ENCODE measurements at regions not wholly inside any gene's neighbourhood (a gene's known extent, or its start where the extent isn't known, plus 50 kb on each side); places are given as distances from the start of the nearest gene placed in this dataset.
"Not testable (repeated sequence)": the region's sequence is repeated elsewhere in the genome, so short reads cannot be mapped to it uniquely, and the experiment has no call there.

GRCh38 chr12:127503246-127503645 lies 763.7 kb upstream of the TMEM132C start (continued):
- TF ChIP-seq ZNF114 (CRISPR knock-in tag; IDR thresholded peaks at IDR 0.05): no peak

GRCh38 chr12:127503996-127504395 lies 763.0 kb upstream of the TMEM132C start:
- not testable (repeated sequence) for H3K27ac Mint-ChIP-seq; H3K4me1 Mint-ChIP-seq; H3K27me3 Mint-ChIP-seq (ENCODE audit: insufficient read depth, low read depth, poor library complexity); H3K27me3 ChIP-seq (ENCODE audit: insufficient read depth); H3K9me2 ChIP-seq (ENCODE audit: insufficient read depth); H3K4me1 ChIP-seq (ENCODE audit: insufficient read depth); H4K20me1 ChIP-seq (replicated peaks; ENCODE audit: insufficient read depth); H3K4me3 ChIP-seq; H3K4me2 ChIP-seq; H3K79me2 ChIP-seq (replicated peaks; ENCODE audit: insufficient read depth); DNase-seq (ENCODE audit: low spot score); H3F3A ChIP-seq (replicated peaks; ENCODE audit: low read depth); ATAC-seq; H3K36me3 ChIP-seq (ENCODE audit: insufficient read depth); H3K4me3 Mint-ChIP-seq; H3K27ac ChIP-seq (ENCODE audit: low read depth); H2AFZ ChIP-seq
- H3K36me3 Mint-ChIP-seq (ENCODE audit: low read depth): peaks cover 57% of the 10 kb centered on the region
- peaks cover 99% of the 10 kb centered on the region for H3K9me3 Mint-ChIP-seq

- Histone ChIP-seq H2AFZ (no peak overlapping the region), H3K4me1 (ENCODE audit: insufficient read depth) (no peaks in the 10 kb centered on the region; the same call in 1 of the 2 replicates), H3K27ac (ENCODE audit: low read depth) (no peak overlapping the region), H3K36me3 (ENCODE audit: insufficient read depth) (no peaks in the 10 kb centered on the region), H3F3A (replicated peaks; ENCODE audit: low read depth) (no peaks in the 10 kb centered on the region), H3K4me2 (no peak overlapping the region), H3K9me2 (ENCODE audit: insufficient read depth) (no peaks in the 10 kb centered on the region), H3K27me3 (ENCODE audit: insufficient read depth) (no peaks in the 10 kb centered on the region), H3K4me3 (no peak overlapping the region), H3K79me2 (replicated peaks; ENCODE audit: insufficient read depth) (no peaks in the 10 kb centered on the region), H4K20me1 (replicated peaks; ENCODE audit: insufficient read depth) (no peaks in the 10 kb centered on the region)
- DNase-seq (ENCODE audit: low spot score): no peak
- TF ChIP-seq ZNF114 (CRISPR knock-in tag; IDR thresholded peaks at IDR 0.05) (no peak), NANOG (IDR thresholded peaks at IDR 0.05; ENCODE audit: borderline replicate concordance) (no peak), EZH2 (IDR thresholded peaks at IDR 0.05; ENCODE audit: low read depth, unreplicated experiment) (no peak), JUNB (IDR thresholded peaks at IDR 0.05; ENCODE audit: unreplicated experiment) (no peak), STAT1 (IDR thresholded peaks at IDR 0.05; ENCODE audit: unreplicated experiment) (no peak)
- Mint-ChIP-seq H3K27me3 (ENCODE audit: insufficient read depth, low read depth, poor library complexity) (peaks cover 3% of the 10 kb centered on the region), H3K4me1 (no peaks in the 10 kb centered on the region), H3K27ac (no peak overlapping the region), H3K4me3 (no peak overlapping the region), H3K9me3 (peaks cover 99% of the 10 kb centered on the region), H3K36me3 (ENCODE audit: low read depth) (peaks cover 60% of the 10 kb centered on the region)
- no peak for ATAC-seq
These were observed 762.1 kb upstream of the TMEM132C start for GRCh38 chr12:127504874-127505273.

DNA sequence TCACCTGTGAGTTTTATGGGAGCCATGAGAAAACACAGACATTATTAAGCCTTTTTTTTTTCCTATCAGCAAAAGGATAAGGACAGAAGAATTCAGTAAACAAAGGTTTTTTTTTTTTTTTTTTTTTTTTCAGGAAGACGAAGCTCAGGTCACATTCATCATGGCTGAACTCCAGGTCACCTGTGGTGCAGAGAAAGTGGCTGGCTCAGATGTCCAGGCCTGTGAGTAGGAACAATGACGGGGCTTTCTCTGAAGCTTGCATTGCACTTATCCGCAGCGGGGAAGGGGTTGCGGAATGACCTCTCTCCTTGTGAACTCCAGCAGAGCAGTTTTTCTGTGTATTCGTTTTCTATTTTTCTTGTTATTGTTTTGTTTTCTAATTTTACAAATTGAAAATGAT lies 759.6 kb upstream of the TMEM132C start:
- H3K36me3 ChIP-seq (ENCODE audit: insufficient read depth): no peaks in the 10 kb centered on the region
- no peak overlapping the region for H2AFZ ChIP-seq
- no peaks in the 10 kb centered on the region for H3F3A ChIP-seq (replicated peaks; ENCODE audit: low read depth)
- peaks cover 97% of the 10 kb centered on the region for H3K9me3 Mint-ChIP-seq
- H4K20me1 ChIP-seq (replicated peaks; ENCODE audit: insufficient read depth): no peaks in the 10 kb centered on the region
- no peaks in the 10 kb centered on the region for H3K27me3 ChIP-seq (ENCODE audit: insufficient read depth)
- H3K36me3 Mint-ChIP-seq (ENCODE audit: low read depth): peaks cover 49% of the 10 kb centered on the region
- no peak overlapping the region for H3K4me2 ChIP-seq
- no peak for ATAC-seq
- H3K4me3 Mint-ChIP-seq: no peak overlapping the region
- H3K79me2 ChIP-seq (replicated peaks; ENCODE audit: insufficient read depth): no peaks in the 10 kb centered on the region
- H3K27ac Mint-ChIP-seq: no peak overlapping the region
- no peaks in the 10 kb centered on the region for H3K4me1 ChIP-seq (ENCODE audit: insufficient read depth)
- H3K4me3 ChIP-seq: no peak overlapping the region
- H3K9me2 ChIP-seq (ENCODE audit: insufficient read depth): no peaks in the 10 kb centered on the region
- no peaks in the 10 kb centered on the region for H3K4me1 Mint-ChIP-seq
- no peak for DNase-seq (ENCODE audit: low spot score)
- H3K27me3 Mint-ChIP-seq (ENCODE audit: insufficient read depth, low read depth, poor library complexity): peaks cover 3% of the 10 kb centered on the region
- H3K27ac ChIP-seq (ENCODE audit: low read depth): no peak overlapping the region
- TF ChIP-seq, protein P1, sequence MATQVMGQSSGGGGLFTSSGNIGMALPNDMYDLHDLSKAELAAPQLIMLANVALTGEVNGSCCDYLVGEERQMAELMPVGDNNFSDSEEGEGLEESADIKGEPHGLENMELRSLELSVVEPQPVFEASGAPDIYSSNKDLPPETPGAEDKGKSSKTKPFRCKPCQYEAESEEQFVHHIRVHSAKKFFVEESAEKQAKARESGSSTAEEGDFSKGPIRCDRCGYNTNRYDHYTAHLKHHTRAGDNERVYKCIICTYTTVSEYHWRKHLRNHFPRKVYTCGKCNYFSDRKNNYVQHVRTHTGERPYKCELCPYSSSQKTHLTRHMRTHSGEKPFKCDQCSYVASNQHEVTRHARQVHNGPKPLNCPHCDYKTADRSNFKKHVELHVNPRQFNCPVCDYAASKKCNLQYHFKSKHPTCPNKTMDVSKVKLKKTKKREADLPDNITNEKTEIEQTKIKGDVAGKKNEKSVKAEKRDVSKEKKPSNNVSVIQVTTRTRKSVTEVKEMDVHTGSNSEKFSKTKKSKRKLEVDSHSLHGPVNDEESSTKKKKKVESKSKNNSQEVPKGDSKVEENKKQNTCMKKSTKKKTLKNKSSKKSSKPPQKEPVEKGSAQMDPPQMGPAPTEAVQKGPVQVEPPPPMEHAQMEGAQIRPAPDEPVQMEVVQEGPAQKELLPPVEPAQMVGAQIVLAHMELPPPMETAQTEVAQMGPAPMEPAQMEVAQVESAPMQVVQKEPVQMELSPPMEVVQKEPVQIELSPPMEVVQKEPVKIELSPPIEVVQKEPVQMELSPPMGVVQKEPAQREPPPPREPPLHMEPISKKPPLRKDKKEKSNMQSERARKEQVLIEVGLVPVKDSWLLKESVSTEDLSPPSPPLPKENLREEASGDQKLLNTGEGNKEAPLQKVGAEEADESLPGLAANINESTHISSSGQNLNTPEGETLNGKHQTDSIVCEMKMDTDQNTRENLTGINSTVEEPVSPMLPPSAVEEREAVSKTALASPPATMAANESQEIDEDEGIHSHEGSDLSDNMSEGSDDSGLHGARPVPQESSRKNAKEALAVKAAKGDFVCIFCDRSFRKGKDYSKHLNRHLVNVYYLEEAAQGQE (IDR thresholded peaks at IDR 0.05; ENCODE audit: unreplicated experiment): no peak
- TF ChIP-seq ZNF114 (CRISPR knock-in tag; IDR thresholded peaks at IDR 0.05): no peak
- no peak for TF ChIP-seq STAT1 (IDR thresholded peaks at IDR 0.05; ENCODE audit: unreplicated experiment)
- TF ChIP-seq POLR2AphosphoS5 (IDR thresholded peaks at IDR 0.05; ENCODE audit: low read depth): no peak
- TF ChIP-seq NANOG (IDR thresholded peaks at IDR 0.05; ENCODE audit: borderline replicate concordance): no peak
- no peak for TF ChIP-seq ZNF331 (CRISPR knock-in tag; IDR thresholded peaks at IDR 0.05; ENCODE audit: low read depth)
- no peak for TF ChIP-seq JUNB (IDR thresholded peaks at IDR 0.05; ENCODE audit: unreplicated experiment)
- TF ChIP-seq, protein P2, sequence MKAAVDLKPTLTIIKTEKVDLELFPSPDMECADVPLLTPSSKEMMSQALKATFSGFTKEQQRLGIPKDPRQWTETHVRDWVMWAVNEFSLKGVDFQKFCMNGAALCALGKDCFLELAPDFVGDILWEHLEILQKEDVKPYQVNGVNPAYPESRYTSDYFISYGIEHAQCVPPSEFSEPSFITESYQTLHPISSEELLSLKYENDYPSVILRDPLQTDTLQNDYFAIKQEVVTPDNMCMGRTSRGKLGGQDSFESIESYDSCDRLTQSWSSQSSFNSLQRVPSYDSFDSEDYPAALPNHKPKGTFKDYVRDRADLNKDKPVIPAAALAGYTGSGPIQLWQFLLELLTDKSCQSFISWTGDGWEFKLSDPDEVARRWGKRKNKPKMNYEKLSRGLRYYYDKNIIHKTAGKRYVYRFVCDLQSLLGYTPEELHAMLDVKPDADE (IDR thresholded peaks at IDR 0.05): no peak
- no peak for TF ChIP-seq EZH2phosphoT487 (IDR thresholded peaks at IDR 0.05; ENCODE audit: unreplicated experiment)
- no peak for TF ChIP-seq CTCF (conservative IDR thresholded peaks at IDR 0.05; ENCODE audit: low read depth in 2 of 2)
